HepG2 (cell line): ENCODE measurements at regions not wholly inside any gene's neighbourhood (a gene's known extent, or its start where the extent isn't known, plus 50 kb on each side); places are given as distances from the start of the nearest gene placed in this dataset.

Experiments used
- ATAC-seq: fragments of 200-7000 bp; cut with Tn5 transposase; 3 replicates; pipeline ENCODE4 v1.9.1; 2020; ENCODE audit warnings: mild to moderate bottlenecking, moderate library complexity
- BruUV-seq: library from RNA; stranded (reverse); fragments of 400-500 nt; replicated peaks from 2 replicates; lab custom pipeline; 2021; lab: Mats Ljungman, UMichigan
- CTCF ChIA-PET: fragments of 300-600 bp; formaldehyde crosslinking; extraction: SDS; loops from one replicate; lab custom pipeline; 2021; ENCODE audit warnings: low total read pairs, inconsistent platforms, low intra/inter-chr PET ratio; lab: Yijun Ruan, JAX
- POLR2A ChIA-PET: fragments of 350-600 bp; sonication (Branson Sonifier 250); formaldehyde crosslinking; loops from one replicate; lab custom pipeline; 2020; ENCODE audit warnings: antibody characterized with exemption, inconsistent platforms; lab: Yijun Ruan, JAX
- DNase-seq: peaks from one replicate; pipeline ENCODE4 v3.0.0-alpha.2; 2015; ENCODE audit warnings: low spot score
- FAIRE-seq: peaks from 3 replicates; lab custom pipeline; 2011; peaks lifted over from hg19 to GRCh38; lab: Jason Lieb, UNC
- H2AFZ ChIP-seq: one replicate; pipeline ENCODE4 v1.6.1; 2011; ENCODE audit warnings: low read length, inconsistent platforms
- H3K27ac ChIP-seq: fragments of 300-600 bp; 3 replicates; pipeline ENCODE4 v1.8.0; 2011; ENCODE audit warnings: mixed run types, mild to moderate bottlenecking, mixed read lengths, low read length, inconsistent platforms; ENCODE audit not compliant: insufficient read depth; ENCODE audit errors: extremely low read length
- H3K27me3 ChIP-seq, 2 experiments: fragments of 200-600 bp in 1 of 2; 2 replicates in 1 of 2; 3 replicates in 1 of 2; pipeline versions ENCODE4 v1.6.0 to v1.8.0; 2011; ENCODE audit warnings: low read length in 2 of 2, mild to moderate bottlenecking in 2 of 2, moderate library complexity in 2 of 2, inconsistent platforms in 1 of 2; ENCODE audit not compliant: insufficient read depth in 2 of 2, control insufficient read depth in 1 of 2
- H3K36me3 ChIP-seq, 2 experiments: fragments of 200-600 bp in 1 of 2; replicated peaks in 1 of 2; 2 replicates in 1 of 2; 3 replicates in 1 of 2; pipeline versions ENCODE4 v1.5.1 to v1.8.0; 2011; ENCODE audit warnings: low read length in 2 of 2, inconsistent platforms in 1 of 2; ENCODE audit not compliant: insufficient read depth in 2 of 2, control insufficient read depth in 1 of 2
- H3K4me1 ChIP-seq: 2 replicates; pipeline ENCODE4 v1.5.1; 2012; ENCODE audit warnings: low read length, inconsistent platforms; ENCODE audit not compliant: insufficient read depth
- H3K4me2 ChIP-seq: 2 replicates; pipeline ENCODE4 v1.6.0; 2011; ENCODE audit warnings: low read depth, low read length, inconsistent platforms
- H3K4me3 ChIP-seq, 3 experiments: fragments of 200-600 bp in 1 of 3; sonication (generic), shearing (Covaris generic) in 1 of 3; replicated peaks in 1 of 3; 2 replicates each; pipeline ENCODE4 v1.5.1; 2011 to 2016; ENCODE audit warnings: low read length in 3 of 3, inconsistent platforms in 2 of 3, low read depth in 2 of 3, mild to moderate bottlenecking in 2 of 3, control low read depth in 1 of 3, mixed read lengths in 1 of 3; ENCODE audit not compliant: insufficient read depth in 1 of 3
- H3K79me2 ChIP-seq: one replicate; pipeline ENCODE4 v1.6.1; 2011; ENCODE audit warnings: low read length, inconsistent platforms; ENCODE audit not compliant: insufficient read depth
- H3K9ac ChIP-seq: 2 replicates; pipeline ENCODE4 v1.6.0; 2011; ENCODE audit warnings: mild to moderate bottlenecking, low read depth, low read length, inconsistent platforms; ENCODE audit not compliant: insufficient read depth
- H3K9me3 ChIP-seq: 2 replicates; pipeline ENCODE4 v1.5.1; 2012; ENCODE audit warnings: mild to moderate bottlenecking, low read length
- H4K20me1 ChIP-seq: 2 replicates; pipeline ENCODE4 v1.6.0; 2011; ENCODE audit warnings: inconsistent platforms, mild to moderate bottlenecking, low read length, moderate library complexity; ENCODE audit not compliant: insufficient read depth
- BORCS8-MEF2B ChIP-seq: sonication (generic); formaldehyde crosslinking; IDR thresholded peaks from 2 replicates; pipeline ENCODE4 v1.8.0; 2022; ENCODE audit warnings: mild to moderate bottlenecking, missing genetic modification reagents
- FLYWCH1 ChIP-seq: sonication (generic); formaldehyde crosslinking; IDR thresholded peaks from 2 replicates; pipeline ENCODE4 v1.8.1; 2023; ENCODE audit warnings: mild to moderate bottlenecking, missing genetic modification reagents
- NFE2 ChIP-seq: sonication (generic); formaldehyde crosslinking; IDR thresholded peaks from 2 replicates; pipeline ENCODE4 v1.4.0; 2020; ENCODE audit warnings: missing genetic modification reagents
- PBX2 ChIP-seq: IDR thresholded peaks from 2 replicates; pipeline ENCODE4 v1.6.1; 2016; ENCODE audit warnings: control low read depth
- SMARCE1 ChIP-seq: fragments of 450-650 bp; IDR thresholded peaks from 2 replicates; pipeline ENCODE4 v1.6.1; 2017; ENCODE audit warnings: borderline replicate concordance
- ZBTB43 ChIP-seq: sonication (generic); formaldehyde crosslinking; conservative IDR thresholded peaks from 2 replicates; pipeline ENCODE4 v1.4.0; 2020; ENCODE audit warnings: missing genetic modification reagents
- ZNF263 ChIP-seq: sonication (generic); formaldehyde crosslinking; IDR thresholded peaks from 2 replicates; pipeline ENCODE4 v1.4.0; 2020; ENCODE audit warnings: missing genetic modification reagents
- ZNF616 ChIP-seq: sonication (generic); formaldehyde crosslinking; IDR thresholded peaks from 2 replicates; pipeline ENCODE4 v1.5.0; 2020; ENCODE audit warnings: low read depth, mild to moderate bottlenecking, missing genetic modification reagents
- ZNF83 ChIP-seq: sonication (generic); formaldehyde crosslinking; IDR thresholded peaks from 2 replicates; pipeline ENCODE4 v1.4.0; 2020; ENCODE audit warnings: missing genetic modification reagents, mild to moderate bottlenecking, borderline replicate concordance
- WGBS: methylation state at CpG from one replicate; pipeline ENCODE4 v1.1.6; 2017; ENCODE audit warnings: low lambda C conversion rate; 5-methylcytosine and 5-hydroxymethylcytosine counted together
- in situ Hi-C: cut with HindIII; loops from 2 replicates; pipeline ENCODE4 v1.10.0; 2017; ENCODE audit warnings: low pct_unique_long_range_greater_than_20kb; ENCODE audit not compliant: extremely low pct_ligation_motif_present
- intact Hi-C: fragments of 100-400 bp; cut with micrococcal nuclease; formaldehyde crosslinking; loops from one replicate; pipeline ENCODE4 v1.10.0; 2022; ENCODE audit not compliant: unreplicated experiment

DNA sequence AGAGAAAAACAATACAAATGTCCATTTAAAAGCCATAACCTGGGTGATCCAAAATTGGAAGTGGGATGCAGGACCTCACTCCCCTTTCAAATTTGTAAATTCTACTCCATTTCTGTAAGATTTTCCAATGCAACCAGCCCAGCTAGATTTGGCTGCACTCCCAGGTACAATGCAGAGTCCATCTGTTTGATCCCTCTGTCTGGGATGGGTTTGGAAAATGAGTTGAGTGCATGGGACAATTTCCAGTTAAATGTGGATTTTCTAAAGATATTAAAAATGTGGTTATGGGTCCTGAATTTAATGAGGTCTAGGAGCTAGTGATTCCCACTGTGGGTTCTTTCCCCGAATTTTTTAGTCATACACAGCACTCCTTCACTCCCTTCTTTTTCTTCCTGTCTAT lies 104.0 kb upstream of the ATP10B start:
- no peaks in the 10 kb centered on the region for H3K9me3 ChIP-seq
- ATAC-seq = no peak
- no peaks in the 10 kb centered on the region for H3K36me3 ChIP-seq
- no peak overlapping the region for H3K4me2 ChIP-seq
- no TSS peak for BruUV-seq
- H4K20me1 ChIP-seq = no peaks in the 10 kb centered on the region
- no peak overlapping the region for H3K9ac ChIP-seq
- no peak for DNase-seq
- in situ Hi-C loops = no loop called here
- no peak overlapping the region for H3K27ac ChIP-seq
- H3K4me1 ChIP-seq = peaks cover 6% of the 10 kb centered on the region; the same call in 1 of the 2 replicates
- H3K79me2 ChIP-seq = no peaks in the 10 kb centered on the region
- no peak overlapping the region for H3K4me3 ChIP-seq
- TF ChIP-seq NFE2 (CRISPR knock-in tag) (no peak), FLYWCH1 (CRISPR knock-in tag) (no peak), SMARCE1 (no peak), ZNF83 (CRISPR knock-in tag) (no peak), ZNF263 (no peak), BORCS8-MEF2B (CRISPR knock-in tag) (no peak), ZNF616 (CRISPR knock-in tag) (no peak), PBX2 (CRISPR knock-in tag) (no peak), ZBTB43 (CRISPR knock-in tag) (no peak)
- H2AFZ ChIP-seq = no peak overlapping the region
- CTCF ChIA-PET = no interaction called here
- intact Hi-C loops = no loop called here
- POLR2A ChIA-PET = no interaction called here
- 0% methylated on average over 1 of the region's 1 CpG for WGBS
- FAIRE-seq = no peak
- H3K27me3 ChIP-seq = no peaks in the 10 kb centered on the region
